ENCODE measurements at regions not wholly inside any gene's neighbourhood (a gene's known extent, or its start where the extent isn't known, plus 50 kb on each side); places are given as distances from the start of the nearest gene placed in this dataset.

- H3K36me3 ChIP-seq (ENCODE audit: control insufficient read depth in 4 of 4, insufficient read depth in 3 of 4, low read depth in 1 of 4, low read length in 3 of 4): no peaks in the 10 kb centered on the region
- no peaks in the 10 kb centered on the region for H3K4me1 ChIP-seq (ENCODE audit: control insufficient read depth in 4 of 4, insufficient read depth in 4 of 4, low read length in 3 of 4)
- H3K4me3 ChIP-seq (ENCODE audit: low read depth in 1 of 3, low read length in 3 of 3): no peak overlapping the region
- no peak for TF ChIP-seq EGR1 (IDR thresholded peaks at IDR 0.05; ENCODE audit: low read depth in 2 of 2)
- no peak for TF ChIP-seq YY1 (IDR thresholded peaks at IDR 0.05)
- TF ChIP-seq ATF3 (IDR thresholded peaks at IDR 0.05): no peak
- TF ChIP-seq HNF4A (conservative IDR thresholded peaks at IDR 0.05): no peak
- no peak for TF ChIP-seq JUND (IDR thresholded peaks at IDR 0.05)
- TF ChIP-seq REST (IDR thresholded peaks at IDR 0.05): no peak
- no peak for TF ChIP-seq RXRA (IDR thresholded peaks at IDR 0.05)
- TF ChIP-seq SP1 (IDR thresholded peaks at IDR 0.05): no peak
- no peak for TF ChIP-seq RAD21 (IDR thresholded peaks at IDR 0.05)
- no peak overlapping the region for H3K9ac ChIP-seq (ENCODE audit: low read depth in 1 of 2, low read length in 2 of 2)
- DNase-seq (ENCODE audit: low spot score): no peak
- no peaks in the 10 kb centered on the region for H3K9me3 ChIP-seq (ENCODE audit: control insufficient read depth in 4 of 4, low read length in 3 of 4)
- no peaks in the 10 kb centered on the region for H3K27me3 ChIP-seq (ENCODE audit: control insufficient read depth in 4 of 4, insufficient read depth in 4 of 4, low read length in 3 of 4)
- 59% methylated on average over 3 of the region's 3 CpGs for WGBS
- H3K27ac ChIP-seq (ENCODE audit: low read depth in 1 of 2, low read length in 2 of 2): no peak overlapping the region
Measured at GRCh38 chr1:87437663-87438295, 109.1 kb downstream of the LMO4 start.

GRCh38 chr1:87439821-87440220, 111.1 kb downstream of the LMO4 start:
- H3K4me1 ChIP-seq (ENCODE audit: control insufficient read depth in 4 of 4, insufficient read depth in 4 of 4, low read length in 3 of 4): no peaks in the 10 kb centered on the region
- no peaks in the 10 kb centered on the region for H3K27me3 ChIP-seq (ENCODE audit: control insufficient read depth in 4 of 4, insufficient read depth in 4 of 4, low read length in 3 of 4)
- WGBS: 82% methylated on average over 5 of the region's 5 CpGs
- no peak overlapping the region for H3K27ac ChIP-seq (ENCODE audit: low read depth in 1 of 2, low read length in 2 of 2)
- H3K4me3 ChIP-seq (ENCODE audit: low read depth in 1 of 3, low read length in 3 of 3): no peak overlapping the region
- TF ChIP-seq SP1 (IDR thresholded peaks at IDR 0.05) (no peak), JUND (IDR thresholded peaks at IDR 0.05) (no peak)
- no peaks in the 10 kb centered on the region for H3K36me3 ChIP-seq (ENCODE audit: control insufficient read depth in 4 of 4, insufficient read depth in 3 of 4, low read depth in 1 of 4, low read length in 3 of 4)
- no peaks in the 10 kb centered on the region for H3K9me3 ChIP-seq (ENCODE audit: control insufficient read depth in 4 of 4, low read length in 3 of 4)
- H3K9ac ChIP-seq (ENCODE audit: low read depth in 1 of 2, low read length in 2 of 2): no peak overlapping the region
- no peak for DNase-seq (ENCODE audit: low spot score)

GRCh38 chr1:87449348-87449963, 120.8 kb downstream of the LMO4 start:
- Histone ChIP-seq H3K9me3 (ENCODE audit: control insufficient read depth in 4 of 4, low read length in 3 of 4) (no peaks in the 10 kb centered on the region), H3K36me3 (ENCODE audit: control insufficient read depth in 4 of 4, insufficient read depth in 3 of 4, low read depth in 1 of 4, low read length in 3 of 4) (no peaks in the 10 kb centered on the region), H3K4me1 (ENCODE audit: control insufficient read depth in 4 of 4, insufficient read depth in 4 of 4, low read length in 3 of 4) (peaks cover 0 to 3% (median 0%) of the 10 kb centered on the region in 4 donors), H3K27ac (ENCODE audit: low read depth in 1 of 2, low read length in 2 of 2) (no peak overlapping the region), H3K27me3 (ENCODE audit: control insufficient read depth in 4 of 4, insufficient read depth in 4 of 4, low read length in 3 of 4) (no peaks in the 10 kb centered on the region), H3K9ac (ENCODE audit: low read depth in 1 of 2, low read length in 2 of 2) (no peak overlapping the region), H3K4me3 (ENCODE audit: low read depth in 1 of 3, low read length in 3 of 3) (no peak overlapping the region)
- TF ChIP-seq SP1 (IDR thresholded peaks at IDR 0.05) (peak; percentile 70), HNF4A (conservative IDR thresholded peaks at IDR 0.05) (peak; percentile 21 to 27), MAX (IDR thresholded peaks at IDR 0.05) (peak; percentile 25), CTCF (IDR thresholded peaks at IDR 0.05; ENCODE audit: low read depth, low read length, missing input control) (no peak), ATF3 (IDR thresholded peaks at IDR 0.05) (peak; percentile 20), RAD21 (IDR thresholded peaks at IDR 0.05) (peak; percentile 20 to 46), FOXA2 (IDR thresholded peaks at IDR 0.05) (no peak), JUND (IDR thresholded peaks at IDR 0.05) (peak in 1 of 2 donors; percentile 48), NR2F2 (IDR thresholded peaks at IDR 0.05) (no peak), YY1 (IDR thresholded peaks at IDR 0.05) (peak; percentile 14), EGR1 (IDR thresholded peaks at IDR 0.05; ENCODE audit: low read depth in 2 of 2) (no peak), GABPA (IDR thresholded peaks at IDR 0.05 in 1 of 2, conservative IDR thresholded peaks at IDR 0.05 in 1 of 2) (peak in 1 of 2 donors; percentile 79), FOXA1 (IDR thresholded peaks at IDR 0.05) (no peak), RXRA (IDR thresholded peaks at IDR 0.05) (peak; percentile 30 to 49)
- 56% methylated on average over 7 of the region's 7 CpGs for WGBS
- DNase-seq (ENCODE audit: low spot score): no peak
